ENCODE measurements at regions not wholly inside any gene's neighbourhood (a gene's known extent, or its start where the extent isn't known, plus 50 kb on each side); places are given as distances from the start of the nearest gene placed in this dataset.
"Not testable (repeated sequence)": the region's sequence is repeated elsewhere in the genome, so short reads cannot be mapped to it uniquely, and the experiment has no call there.

DNA sequence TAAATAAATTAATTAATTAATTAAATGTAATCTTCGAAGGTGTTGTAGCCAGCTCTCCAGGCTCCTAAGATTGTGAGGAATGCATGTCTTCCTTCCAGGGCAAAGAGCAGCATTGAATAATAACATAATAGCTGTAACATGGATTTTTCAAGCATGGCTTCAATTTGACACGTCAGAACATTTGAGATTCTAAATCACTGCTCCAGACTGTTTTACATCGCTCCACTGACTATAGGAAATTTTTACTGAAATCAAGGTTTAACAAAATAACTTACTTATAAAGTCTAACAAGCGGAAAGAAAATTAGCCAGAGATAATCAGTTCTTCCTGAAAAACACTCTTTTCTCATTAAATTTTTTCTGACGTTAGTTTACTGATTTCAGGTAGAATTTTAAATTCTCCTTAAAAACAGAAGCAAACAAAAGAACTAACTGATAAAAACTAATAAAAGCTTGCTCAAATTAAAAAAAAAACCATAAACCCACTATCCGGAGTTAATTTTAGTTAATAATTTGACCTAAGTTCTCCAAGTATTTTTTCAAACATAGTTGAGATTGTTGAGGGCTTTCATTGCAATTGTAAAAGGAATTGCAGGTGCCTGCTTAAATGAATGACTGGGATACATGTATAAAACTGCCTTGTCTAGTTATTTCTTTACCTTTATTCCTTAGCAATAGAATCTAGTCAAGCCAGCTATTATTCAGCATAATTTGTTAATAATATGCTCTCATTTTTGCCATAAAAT is 51.2 kb upstream of the SGCE start:
- no peak for DNase-seq

DNA sequence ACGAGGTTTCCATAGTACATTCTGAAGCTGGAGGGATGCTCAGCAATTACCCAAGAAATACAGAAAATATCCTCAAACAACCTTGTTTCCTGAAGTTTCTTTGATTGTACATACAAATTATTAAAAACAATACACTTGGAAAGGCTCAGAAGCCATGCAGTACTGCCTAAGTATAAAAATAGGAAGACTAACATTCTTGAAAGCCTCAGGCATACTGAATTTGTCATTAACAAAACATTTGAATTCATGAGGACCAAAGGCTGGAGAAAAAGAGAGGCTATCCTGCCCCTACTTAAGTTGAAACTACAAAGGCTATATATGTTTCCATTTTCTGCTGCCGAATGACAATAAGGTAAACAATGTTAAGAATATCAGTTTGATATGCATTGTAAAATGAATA is 54.3 kb upstream of the SGCE start:
- no peak for DNase-seq

- DNase-seq = not testable (repeated sequence)
Measured at GRCh38 chr7:94722360-94722759, 66.4 kb upstream of the SGCE start.

DNA sequence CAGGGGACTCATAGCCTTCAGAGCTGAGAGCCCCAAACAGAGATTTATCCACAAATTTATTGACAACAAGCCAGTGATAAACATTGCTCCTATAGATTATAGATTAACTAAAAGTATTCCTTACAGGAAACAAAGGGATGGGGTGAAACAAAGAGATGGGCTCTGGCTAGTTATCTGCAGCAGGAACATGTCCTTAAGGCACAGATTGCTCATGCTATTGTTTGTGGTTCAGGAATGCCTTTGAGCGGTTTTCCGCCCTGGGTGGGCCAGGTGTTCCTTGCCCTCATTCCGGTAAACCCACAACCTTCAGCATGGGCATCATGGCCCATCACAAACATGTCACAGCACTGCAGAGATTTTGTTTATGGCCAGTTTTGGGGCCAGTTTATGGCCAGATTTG is 73.0 kb upstream of the SGCE start:
- DNase-seq = not testable (repeated sequence)

DNA sequence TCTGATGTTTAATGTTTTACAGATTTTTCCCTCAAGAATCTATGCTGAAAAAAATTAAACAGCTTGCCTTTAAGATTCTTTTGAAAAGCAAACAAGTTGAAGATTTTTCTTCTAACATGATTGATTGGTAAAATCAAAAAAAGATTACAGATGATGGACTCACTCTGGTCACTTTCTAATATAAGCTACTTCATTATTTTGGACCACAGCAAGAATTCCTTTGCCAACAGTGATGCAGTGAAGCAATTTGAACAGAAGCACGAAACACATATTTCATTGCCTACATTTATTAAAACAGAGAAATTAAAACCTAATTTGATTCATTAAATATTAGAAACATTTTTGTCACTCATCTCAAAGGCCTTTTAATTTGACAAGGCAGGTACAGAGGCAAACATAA is 82.1 kb upstream of the SGCE start:
- DNase-seq = no peak

DNA sequence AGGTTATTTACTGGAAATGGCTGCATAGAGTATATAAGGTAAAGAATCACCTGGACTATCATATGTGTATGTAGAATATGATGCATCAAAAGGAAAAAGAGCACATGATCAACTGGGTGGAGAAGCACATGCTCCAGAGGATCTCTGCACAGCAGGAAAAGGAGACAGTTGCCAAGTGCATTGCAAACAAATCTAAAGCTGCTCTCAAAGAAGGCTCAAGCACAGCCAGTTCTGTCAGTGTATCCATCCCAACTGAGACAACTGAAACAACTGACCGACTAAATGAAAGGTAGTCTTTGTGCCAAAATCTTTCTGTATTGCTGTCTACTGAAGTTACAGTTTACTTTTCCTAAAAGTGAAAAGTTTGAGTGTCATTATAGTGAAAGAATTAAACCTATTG is 83.2 kb upstream of the SGCE start:
- no peak for DNase-seq

- no peak for DNase-seq
Measured at GRCh38 chr7:94740509-94740908, 84.6 kb upstream of the SGCE start.

DNA sequence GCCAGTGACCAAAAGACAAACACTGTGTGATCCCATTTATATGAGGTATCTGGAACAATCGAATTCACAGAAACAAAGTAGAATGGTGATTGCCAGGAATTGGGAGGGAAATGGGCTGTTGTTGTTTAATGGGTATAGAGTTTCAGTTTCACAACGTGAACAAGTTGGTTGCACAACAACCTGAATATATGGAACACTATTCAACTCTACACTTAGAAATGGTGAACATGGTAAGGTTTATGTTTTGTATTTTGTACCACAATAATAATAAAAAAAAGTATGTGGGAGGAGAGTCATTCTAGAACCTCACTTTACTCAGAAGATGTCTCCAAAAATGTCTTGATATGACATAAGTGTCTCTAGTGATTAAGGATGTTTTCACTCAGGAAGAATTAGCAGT is 85.2 kb upstream of the SGCE start:
- no peak for DNase-seq

DNA sequence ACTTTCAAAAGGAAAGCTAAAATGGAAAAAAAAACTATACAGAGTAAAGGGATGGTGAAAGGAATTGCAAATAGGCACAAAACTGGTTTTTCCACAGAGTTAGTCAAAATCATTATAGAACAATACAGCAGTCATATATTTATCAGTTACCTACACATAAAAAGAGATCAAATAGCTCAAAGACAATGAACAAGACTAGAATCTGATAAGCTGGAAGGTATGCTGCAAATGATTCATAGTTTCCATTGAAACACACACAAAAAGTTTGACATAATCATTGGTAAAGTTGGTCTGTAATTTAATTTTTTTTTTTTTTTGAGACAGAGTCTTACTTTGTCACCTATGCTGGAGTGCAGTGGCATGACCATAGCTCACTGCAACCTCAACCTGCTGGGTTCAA is 92.4 kb upstream of the SGCE start:
- DNase-seq = no peak

DNA sequence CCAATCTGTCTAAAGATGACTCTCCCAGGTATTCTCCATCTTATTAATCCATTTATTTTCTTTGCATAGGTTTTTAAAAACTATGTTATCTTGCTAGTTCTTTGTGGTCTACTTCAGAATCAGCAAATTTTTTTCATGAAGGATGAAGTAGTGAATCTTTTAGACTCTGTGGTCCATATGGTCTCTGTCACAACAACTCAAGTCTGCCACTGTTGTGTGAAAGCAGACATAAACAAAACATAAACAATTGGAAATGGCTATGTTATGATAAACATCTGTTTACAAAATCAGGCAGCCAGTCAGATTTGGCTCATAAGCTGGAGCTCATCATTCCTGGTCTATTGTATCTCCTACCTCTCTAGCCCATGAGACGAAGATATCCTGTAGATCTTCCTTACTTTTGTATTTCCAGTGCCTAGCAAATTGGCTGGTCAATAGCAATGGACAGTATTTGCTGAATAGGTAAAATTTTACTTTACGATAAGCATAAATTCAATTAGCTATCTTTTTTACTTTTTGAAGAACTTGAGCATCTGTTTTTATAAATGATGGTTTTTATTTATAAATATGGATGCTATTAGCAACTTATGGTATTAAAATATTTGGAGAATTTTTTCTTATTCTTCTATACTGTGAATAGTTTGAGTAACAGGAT is 104.6 kb upstream of the SGCE start:
- DNase-seq = no peak

GRCh38 chr7:94761451-94761850 is 105.5 kb upstream of the SGCE start:
- DNase-seq = no peak

DNA sequence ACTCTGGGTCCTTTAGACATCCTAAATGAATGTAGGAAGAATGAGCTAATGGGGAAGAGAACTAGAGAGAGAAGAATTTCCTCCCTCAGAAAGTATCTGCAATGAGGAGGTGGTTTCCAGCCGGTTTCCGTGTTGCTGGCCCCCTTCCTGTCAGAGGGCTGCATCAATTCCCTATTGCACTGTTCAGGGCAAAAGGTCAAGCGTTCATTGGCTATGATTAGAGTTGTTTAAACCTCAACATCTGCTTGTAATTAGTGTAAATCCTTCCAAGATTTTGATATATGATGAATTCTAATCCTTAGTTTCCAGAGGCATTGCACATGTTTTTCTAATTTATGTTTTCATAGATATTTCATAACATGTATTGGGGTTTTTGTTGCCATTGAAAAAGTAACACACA is 107.3 kb upstream of the SGCE start:
- DNase-seq = peak; percentile 91

DNA sequence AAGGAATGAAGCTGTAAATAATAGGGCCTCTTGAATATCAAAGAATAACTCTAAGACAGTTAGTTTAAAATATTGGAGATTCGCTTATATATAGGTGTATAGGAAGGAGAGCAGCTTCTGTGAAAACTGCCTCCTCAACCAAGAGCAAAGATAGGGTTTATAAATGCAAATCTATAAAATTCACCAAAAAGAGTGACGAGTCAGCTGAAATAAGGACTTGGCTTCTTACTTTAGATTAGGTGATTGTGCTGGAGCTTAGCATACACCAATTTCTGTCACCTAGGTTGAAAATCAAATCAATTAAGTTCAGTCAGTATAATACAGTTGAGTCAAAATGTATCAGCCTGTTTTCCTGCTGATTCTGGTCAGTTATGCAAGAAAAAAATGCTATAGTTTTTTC is 113.8 kb upstream of the SGCE start:
- DNase-seq = no peak

DNA sequence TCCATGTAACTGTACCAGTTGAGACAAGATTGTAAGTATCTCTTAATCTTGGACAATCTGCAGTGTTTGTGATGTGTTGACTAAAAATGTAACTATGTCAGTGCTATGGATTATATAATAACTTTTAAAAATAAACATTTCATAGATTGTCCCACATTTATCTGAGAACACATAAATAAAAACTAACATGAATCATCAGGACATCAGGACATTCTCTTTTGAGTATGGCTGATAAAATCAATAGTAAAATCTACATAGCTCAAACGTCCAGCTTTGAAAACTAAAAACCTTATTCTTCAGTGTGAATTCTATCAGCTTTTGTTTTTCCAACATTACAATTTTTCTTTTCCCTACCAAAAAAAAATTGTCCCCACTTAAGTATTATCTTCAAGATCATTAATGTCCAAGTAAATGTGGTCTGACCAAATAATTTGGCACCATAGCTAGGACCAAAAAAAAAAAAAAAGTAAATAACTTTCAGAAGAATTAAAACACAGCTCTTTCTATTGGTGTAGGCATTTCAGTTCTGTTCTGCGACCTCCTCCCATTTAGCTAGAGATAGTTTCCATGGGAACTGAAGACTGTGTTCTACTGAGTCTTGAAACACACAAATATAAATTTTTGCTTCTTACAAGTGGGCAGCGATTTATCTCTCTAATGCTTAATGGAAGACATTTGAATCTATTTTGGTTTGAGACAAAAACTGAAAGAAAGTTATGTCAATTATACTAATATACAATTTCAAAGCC is 123.0 kb upstream of the SGCE start:
- DNase-seq = no peak

DNA sequence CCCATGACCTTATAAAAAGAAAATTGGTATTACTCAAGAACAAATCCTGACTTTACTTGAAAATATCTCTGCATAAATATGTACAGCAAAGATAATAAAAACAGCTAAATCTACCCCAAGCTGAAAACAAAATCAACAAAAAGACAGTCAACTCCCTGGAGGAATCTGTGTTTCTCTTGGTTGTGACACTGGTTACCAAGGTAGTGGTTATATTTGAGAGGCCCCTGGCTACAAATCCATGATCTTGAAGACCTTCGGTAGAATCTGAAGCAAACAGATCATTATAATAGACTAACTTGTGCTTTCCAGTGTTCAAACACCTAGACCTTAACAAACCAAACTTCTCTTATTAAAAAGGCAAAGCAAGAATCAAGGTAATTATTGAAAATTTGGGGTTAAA is 123.9 kb upstream of the SGCE start:
- DNase-seq = no peak

DNA sequence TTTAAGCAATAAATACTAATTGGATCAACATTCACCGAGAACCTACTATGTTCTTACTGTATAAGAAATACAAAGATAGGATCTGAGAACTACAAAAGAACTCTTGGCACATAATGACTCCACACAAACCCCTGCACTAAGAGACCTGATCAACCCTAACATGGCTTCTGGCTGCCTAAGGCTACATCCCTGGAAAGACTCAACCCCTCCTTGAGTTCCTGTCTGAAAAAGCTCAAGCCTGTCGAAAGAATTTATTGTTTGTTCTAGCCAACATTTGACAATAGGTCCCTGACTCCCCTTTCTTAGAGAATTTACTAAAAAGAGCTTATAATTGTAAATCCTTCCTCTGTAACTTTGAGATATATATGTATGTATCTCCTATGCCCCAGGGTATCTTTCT is 125.3 kb upstream of the SGCE start:
- no peak for DNase-seq

DNA sequence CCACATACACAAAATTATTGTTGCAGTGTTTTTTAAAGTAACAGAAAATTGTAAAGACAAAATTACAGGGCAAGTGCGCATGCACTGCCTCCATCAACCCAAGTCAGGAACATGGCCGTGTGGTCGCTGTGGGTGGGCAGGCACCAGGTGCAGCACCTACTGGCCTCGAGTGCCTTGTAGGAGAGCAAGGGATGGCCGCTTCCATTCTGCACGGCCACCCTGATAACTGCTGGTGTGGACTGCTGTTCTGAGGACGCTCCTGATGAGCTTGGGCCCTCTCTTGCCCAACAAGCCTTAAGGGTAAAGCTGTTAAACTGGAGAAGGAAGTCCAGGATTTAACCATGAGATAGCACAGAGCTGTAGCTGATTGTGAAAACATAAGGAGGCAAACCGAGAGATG is 124.6 kb upstream of the PPP1R9A start:
- DNase-seq = no peak

DNA sequence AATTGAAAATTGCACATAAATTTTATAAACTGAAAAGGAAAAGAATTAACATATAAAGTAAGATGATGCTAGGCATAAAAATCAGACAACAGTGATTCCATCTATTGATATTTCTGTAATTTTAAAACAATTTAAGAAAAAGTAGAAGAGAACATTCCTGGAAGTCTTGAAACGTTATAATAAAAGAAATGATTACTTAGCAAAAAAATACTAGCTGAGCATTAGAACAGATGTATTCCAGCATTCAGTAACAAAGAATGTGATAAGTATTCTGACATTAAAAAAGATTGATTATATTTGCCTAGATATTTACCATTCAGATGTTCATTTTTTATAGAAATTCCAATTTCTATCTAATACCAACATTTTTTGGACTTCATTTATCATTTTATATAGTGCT is 120.1 kb upstream of the PPP1R9A start:
- no peak for DNase-seq

- not testable (repeated sequence) for DNase-seq
Measured at GRCh38 chr7:94788378-94788777, 119.0 kb upstream of the PPP1R9A start.

DNA sequence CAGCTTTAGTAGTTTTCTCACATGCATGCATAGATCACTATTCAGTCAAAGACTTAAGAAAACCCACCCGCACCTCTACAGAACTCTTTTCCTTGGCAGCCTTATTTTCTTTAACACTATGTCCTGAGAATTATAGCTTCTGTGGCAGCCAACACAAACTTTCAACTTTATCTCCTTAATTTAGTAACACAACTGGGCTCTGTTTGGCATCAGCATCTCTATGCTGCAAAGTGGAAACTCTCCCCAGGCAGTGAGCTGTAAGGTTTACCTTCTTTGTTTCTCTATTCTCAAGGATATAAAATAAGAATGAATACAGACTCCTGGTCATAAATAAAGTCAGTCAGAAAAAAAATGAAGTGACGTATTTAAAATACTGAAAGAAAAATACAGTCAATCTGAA is 115.2 kb upstream of the PPP1R9A start:
- no peak for DNase-seq

DNA sequence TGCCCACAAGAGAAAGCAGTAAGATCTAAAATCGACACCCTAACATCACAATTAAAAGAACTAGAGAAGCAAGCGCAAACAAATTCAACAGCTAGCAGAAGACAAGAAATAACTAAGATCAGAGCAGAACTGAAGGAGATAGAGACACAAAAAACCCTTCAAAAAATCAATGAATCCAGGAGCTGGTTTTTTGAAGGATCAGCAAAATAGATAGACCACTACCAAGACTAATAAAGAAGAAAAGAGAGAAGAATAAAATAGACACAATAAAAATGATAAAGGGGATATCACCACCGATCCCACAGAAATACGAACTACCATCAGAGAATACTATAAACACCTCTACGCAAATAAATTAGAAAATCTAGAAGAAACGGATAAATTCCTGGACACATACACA is 110.0 kb upstream of the PPP1R9A start:
- not testable (repeated sequence) for DNase-seq

DNA sequence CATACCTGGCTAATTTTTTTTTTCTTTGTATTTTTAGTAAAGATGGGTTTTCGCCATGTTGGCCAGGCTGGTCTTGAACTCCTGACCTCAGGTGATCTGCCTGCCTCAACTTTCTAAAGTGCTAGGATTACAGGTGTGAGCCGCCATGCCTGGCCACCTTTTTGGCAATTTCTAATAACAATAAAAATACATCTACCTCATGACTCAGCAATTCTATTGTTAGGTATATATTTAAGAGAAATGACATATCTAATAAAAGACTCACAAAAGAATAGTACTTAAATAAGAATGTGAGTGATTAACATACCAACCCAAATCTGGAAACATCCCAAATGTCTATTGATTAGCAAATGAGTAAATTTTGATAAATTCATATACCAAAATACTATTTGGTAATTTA is 103.6 kb upstream of the PPP1R9A start:
- no peak for DNase-seq

DNA sequence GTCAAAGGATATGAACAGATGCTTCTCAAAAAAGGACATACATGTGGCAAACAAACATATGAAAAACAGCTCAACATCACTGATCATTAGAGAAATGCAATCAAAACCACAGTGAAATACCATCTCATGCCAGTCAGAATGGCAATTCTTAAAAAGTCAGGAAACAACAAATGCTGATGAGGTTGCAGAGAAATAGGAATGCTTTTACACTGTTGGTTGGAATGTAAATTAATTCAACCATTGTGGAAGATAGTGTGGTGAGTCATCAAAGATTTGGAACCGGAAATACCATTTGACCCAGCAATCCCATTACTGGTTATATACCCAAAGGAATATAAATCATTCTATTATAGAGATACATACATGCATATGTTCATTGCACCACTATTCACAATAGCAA is 98.7 kb upstream of the PPP1R9A start:
- DNase-seq = peak; percentile 66

DNA sequence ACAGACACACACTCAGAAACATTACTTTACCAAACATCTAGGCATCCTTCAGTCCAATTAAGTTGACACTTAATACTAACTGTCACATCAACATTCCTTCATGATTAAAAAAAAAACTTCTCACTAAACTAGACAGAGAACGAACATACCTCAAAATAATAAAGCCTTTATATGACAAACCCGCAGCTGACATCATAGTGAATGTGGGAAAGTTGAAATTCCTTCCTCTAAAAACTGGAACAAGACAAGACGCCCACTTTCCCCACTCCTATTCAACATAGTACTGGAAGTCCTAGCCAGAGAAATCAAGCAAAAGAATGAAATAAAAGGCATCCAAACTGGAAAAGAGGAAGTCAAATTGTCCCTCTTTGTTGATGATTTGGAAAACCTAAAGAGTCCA is 96.9 kb upstream of the PPP1R9A start:
- DNase-seq = no peak

Data from fibroblast of skin of right quadriceps (primary cell).